ENCODE measurements at regions not wholly inside any gene's neighbourhood (a gene's known extent, or its start where the extent isn't known, plus 50 kb on each side); places are given as distances from the start of the nearest gene placed in this dataset.

DNA sequence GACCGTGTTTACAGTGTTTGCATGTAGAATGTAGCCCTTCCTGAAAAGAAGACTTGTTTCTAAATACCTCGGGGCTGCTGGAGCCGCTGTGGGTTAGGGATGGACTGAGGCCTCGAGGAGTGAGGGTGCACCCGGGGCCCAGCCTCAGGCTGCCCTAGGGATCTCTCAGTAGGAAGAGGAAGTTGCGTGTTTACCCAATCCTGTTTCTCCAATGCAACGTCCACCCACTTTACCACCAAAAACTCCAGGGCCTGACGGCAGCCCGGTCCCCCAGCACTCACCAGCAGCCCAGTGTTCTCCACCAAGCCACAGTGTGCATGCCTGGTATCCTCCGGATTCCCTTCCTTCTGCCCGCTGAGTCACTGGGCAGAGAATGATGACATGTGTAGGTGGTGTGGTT is 255.8 kb downstream of the GLI2 start:
- no peak for DNase-seq (ENCODE audit: low read depth in 2 of 2)

GRCh38 chr2:120992791-120993555 is 257.3 kb downstream of the GLI2 start:
- no peak for DNase-seq (ENCODE audit: low read depth in 2 of 2)

DNA sequence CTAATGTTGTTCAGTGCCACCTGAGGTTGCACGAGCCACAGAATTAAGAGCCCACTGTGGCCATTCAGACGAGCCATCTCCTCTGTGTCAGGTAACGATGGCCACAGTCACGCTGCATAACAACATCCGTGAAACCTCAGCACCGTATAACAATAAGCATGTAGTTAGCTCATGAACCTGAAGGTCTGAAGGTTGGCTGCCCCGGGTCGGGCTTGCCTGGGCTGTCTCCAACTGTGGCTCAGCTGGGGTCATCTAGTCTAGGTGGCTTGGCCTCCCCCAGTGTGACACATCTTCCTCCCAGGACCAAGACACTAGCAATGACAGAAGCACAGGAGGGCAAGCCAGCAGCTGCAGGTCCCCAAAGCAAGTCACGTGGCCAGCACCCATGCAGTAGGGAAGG is 258.0 kb downstream of the GLI2 start:
- no peak for DNase-seq (ENCODE audit: low read depth in 2 of 2)

DNA sequence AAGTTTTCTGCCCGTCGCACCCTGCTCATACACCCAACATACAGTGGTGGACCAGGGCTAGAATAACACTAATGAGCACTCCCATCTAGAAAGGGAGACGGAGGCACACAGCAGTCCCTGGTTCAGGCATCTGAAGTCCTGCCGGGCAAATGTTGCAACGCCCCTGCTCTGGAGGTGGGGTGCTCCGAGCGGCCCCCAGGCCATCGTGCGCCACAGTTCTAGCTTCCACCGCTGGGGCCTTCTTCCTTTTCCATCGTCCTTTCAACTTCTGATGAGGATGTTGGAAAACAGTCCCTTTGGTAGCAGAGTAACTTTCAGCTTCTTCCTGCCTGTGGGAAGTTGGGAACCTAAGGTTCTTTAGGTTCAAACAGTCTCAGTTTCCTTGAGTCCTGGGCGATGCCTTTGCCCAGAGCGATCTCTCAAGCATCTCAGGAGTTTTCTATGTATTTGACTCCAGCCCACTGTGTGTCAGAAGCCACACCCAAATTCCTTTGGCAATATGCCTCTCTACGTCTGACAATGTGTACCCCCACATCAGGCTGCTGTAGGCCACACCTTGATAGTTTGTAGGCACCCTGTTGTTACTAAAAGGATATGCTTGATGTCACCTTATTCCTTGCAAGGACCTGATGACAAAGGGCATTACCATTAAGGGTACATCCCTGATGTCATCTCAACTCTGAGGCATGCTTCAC is 258.8 kb downstream of the GLI2 start:
- DNase-seq (ENCODE audit: low read depth in 2 of 2) = no peak

- DNase-seq (ENCODE audit: low read depth in 2 of 2) = no peak
These were observed 259.5 kb downstream of the GLI2 start for GRCh38 chr2:120995152-120995551.

- no peak for DNase-seq (ENCODE audit: low read depth in 2 of 2)
These were observed 260.1 kb downstream of the GLI2 start for GRCh38 chr2:120995656-120996190.

DNA sequence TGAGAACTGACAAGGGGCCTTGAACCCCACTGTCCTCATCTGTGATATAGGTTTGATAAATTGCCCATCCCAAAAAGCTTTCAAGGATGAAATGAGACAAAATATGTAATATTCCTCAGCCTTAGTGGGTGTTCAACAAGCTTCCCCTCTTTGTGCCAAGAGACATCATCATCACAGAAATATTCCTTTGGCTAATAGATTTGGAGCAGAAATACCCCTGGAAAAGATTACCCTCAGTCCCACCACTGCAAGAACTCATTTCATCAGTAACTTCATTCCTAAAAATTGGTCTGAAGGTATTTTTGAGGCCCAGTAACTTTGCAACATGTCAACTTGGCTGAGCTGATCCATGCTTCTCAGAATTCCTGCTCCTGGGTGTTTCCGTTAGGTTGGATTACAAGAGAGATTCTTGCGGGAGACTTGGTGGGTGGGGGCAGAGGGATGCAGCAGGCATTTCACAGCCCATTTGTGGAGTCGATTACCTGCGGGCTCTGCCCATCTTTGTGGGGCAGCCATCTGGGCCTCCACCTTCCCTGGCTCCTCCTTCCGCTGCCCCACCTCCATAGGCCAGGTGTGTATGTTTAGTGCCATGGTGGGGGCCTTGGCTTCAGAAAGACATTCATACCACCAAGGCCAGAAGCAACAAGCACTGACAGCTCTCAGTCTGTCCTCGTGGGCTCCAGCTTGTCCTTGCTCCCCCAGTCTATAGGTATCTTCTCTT is 263.9 kb downstream of the GLI2 start:
- DNase-seq (ENCODE audit: low read depth in 2 of 2) = no peak

DNA sequence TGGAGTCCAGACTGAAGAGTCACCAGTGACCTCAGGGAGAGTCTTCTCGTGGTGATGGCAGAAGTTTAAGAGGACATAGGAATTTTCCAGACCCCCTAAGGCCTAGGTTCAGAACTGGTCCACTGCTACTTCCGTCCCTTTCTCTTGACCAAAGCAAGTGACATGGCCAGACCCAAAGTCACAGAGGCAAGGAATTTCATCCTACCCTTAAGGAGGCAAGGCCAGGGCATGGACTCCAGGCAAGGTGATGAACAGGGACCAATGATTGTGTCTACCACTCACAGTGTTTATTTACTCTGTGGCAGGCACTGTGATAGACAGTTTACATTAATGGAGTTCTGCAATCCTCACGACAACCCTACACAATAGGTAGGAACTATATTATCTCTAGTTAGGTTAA is 265.1 kb downstream of the GLI2 start:
- DNase-seq (ENCODE audit: low read depth in 2 of 2) = no peak

DNA sequence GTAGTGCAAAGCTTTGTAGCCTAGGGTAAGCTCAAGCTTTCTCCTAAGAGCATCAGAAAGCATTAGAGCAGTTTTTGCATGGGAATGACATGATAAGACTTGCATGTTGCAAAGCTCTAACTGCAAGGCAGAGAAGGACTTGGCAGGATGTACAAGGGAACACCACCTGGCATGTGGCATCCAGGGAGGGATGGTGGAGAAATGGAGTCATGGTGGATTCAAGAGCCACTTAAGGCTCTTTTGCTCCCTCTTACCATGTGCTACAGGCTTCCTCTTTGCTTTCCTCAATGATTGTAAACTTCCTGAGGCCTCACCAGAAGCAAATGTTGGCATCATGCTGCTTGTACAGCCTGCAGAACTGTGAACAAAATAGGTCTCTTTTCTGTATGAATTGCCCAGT is 266.0 kb downstream of the GLI2 start:
- no peak for DNase-seq (ENCODE audit: low read depth in 2 of 2)

- no peak for DNase-seq (ENCODE audit: low read depth in 2 of 2)
These were observed 266.9 kb downstream of the GLI2 start for GRCh38 chr2:121002597-121002996.

- no peak for DNase-seq (ENCODE audit: low read depth in 2 of 2)
These were observed 267.7 kb downstream of the GLI2 start for GRCh38 chr2:121003391-121003790.

DNA sequence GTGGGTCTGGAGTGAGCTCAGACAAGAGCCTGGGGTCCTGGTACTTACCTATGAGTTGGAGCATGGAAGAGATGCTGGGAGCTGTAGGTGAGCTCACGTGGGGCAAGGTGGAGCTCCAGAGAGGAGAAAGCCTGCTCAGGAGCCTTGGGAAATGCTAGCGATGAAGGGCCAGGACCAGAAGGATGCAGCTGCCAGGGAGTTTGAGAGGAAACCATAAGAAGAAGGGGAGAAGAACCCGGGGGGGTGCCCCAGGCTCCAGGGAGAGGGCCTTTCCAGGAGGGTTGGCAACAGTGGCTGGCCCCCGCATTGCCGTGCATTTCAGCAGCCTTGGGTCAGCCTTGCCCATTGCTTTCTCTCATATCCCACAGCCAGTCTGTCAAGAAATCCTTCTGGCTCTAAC is 268.7 kb downstream of the GLI2 start:
- no peak for DNase-seq (ENCODE audit: low read depth in 2 of 2)

- no peak for DNase-seq (ENCODE audit: low read depth in 2 of 2)
These were observed 269.3 kb downstream of the GLI2 start for GRCh38 chr2:121004950-121005349.

DNA sequence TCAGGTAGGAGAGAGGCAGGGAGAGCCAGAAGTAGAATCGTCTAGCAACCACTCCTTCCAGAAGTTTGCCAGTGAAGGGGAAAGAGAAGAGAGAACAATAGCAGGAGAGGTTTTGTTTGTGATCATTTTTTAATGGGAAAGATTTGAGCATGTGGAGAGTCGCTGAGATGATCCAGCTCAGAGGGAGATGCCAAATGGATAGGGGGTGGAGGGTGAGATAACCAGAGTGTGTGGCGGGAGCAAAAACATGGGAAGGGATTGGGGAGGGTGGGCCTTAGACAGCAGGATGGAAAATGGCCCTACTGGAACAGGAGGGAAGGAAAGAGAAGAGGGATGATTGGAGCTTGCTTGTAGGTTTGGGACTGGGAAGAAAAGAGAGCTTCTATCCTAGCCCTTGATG is 269.8 kb downstream of the GLI2 start:
- no peak for DNase-seq (ENCODE audit: low read depth in 2 of 2)

DNA sequence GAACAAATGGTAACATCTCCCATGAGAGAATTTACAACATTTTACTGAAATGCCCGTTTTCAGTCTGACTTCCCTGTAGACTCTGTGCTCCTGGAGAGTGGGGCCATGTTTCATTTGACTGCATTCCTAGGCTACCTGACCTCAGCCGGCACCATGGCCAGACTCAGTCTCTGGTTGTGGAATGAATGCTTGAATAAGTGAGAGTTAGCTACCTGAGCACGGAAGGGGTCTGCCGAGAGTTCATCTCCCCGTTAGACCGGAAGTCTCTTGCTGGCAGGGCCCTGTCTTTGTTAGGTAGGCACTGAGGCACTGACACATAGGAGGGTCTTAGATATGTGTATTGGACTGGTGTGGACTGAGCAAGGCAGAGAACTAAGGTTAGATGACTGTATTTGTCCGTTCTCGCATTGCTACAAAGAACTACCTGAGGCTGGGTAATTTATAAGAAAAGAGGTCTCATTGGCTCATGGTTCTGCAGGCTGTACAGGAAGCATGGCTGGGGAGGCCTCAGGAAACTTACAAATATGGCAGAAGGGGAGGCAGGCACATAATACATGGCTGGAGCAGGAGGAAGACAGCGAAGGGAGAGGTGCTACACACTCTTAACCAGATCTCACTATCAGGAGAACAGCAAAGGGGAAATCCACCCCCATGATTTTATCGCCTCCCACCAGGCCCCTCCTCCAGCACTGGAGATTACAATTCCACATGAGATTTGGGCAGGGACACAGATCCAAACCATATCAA is 271.2 kb downstream of the GLI2 start:
- DNase-seq (ENCODE audit: low read depth in 2 of 2) = no peak

DNA sequence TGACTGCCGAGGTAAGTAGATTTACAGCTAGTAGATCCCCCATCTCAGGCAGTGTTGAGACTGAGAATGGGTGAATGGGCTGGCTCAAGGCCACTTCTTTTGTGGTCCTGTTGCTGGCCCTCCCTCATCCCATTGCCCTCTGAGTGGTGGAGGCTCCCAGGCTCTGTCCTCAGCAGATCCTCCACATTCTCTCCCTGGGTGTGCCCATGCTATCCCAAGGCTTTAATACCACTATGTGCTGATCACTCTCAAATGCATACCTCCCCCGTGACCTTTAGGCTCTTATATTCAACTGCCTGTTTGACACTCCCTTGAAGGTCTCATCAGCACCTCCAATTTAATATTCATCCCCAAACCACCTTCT is 271.8 kb downstream of the GLI2 start:
- DNase-seq (ENCODE audit: low read depth in 2 of 2) = no peak

DNA sequence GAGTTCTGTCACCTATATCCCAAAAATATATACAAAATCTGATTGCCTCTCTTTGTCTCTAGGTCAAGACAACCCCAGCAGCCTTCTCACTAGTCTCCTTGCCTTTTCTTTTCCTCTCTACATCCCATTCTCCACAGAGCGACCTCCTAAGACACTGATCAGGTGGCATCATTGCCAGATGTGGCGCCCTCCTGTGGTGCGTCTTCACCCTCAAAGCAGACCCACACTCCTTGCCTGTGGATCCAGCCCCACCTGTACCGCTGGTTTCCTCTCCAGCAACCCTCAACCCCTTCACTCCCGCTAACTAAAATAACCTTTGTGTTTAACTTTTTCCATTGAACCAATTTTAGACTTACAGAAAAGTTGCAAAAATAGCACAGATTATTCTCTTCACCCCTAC is 273.3 kb downstream of the GLI2 start:
- DNase-seq (ENCODE audit: low read depth in 2 of 2) = no peak

DNA sequence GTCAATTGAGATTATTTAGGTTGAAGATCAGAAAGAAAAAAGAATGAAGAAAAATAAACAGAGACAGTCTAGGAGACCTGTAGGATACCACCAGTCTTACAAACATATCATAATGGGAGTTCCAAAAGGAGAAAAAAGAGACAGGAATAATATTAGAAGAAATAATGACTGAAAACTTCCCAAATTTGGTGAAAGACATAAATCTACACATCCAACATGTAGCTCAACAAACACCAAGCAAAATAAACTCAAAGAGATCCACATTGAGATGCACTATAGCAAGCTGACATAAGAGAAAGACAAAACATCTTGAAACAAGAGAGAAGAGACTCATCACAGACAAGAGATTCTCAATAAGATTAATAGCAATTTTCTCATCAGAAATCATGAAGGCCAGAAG is 274.0 kb downstream of the TFCP2L1 start:
- DNase-seq (ENCODE audit: low read depth in 2 of 2) = no peak

DNA sequence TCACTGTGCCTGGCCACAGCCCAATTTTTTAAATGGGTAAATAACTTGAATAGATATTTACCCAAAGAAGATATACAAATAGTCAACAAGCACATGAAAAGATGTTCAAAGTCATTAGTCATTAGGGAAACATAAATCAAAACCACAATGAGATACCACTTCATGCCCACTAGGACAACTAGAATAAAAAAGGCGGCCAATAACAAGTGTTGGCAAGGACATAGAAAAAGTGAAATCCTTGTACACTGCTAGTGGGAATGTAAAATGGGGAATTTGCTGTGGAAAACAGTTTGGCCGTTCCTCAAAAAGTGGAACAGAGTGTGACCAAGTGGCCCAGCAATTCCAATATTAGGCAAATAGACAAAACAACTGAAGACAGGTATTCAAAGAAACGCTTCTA is 270.1 kb downstream of the TFCP2L1 start:
- no peak for DNase-seq (ENCODE audit: low read depth in 2 of 2)

DNA sequence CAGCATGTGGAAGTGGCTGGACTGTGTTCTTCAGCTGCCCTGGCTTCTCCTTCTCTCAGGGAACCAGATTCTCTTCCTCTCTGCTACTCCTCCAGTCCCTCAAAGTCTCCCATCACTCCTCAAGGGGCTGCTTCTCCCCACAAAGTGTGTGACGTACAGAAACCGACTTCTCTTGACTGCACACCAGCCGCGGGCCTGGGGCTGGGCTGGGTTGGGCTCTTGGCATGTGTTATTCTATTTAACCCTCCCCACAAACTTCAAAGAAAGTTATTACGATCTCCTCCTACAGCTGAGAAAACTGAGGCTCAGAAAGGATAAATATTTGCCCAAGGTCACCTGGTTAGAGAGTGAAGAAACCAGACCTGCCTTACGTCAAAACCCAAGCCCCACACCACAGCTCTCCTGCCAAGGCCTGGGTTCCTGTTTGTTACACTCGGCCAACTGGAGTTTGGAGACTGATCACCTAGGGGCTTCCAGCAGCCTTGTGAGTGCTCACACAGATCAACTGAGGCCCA is 269.0 kb downstream of the TFCP2L1 start:
- DNase-seq (ENCODE audit: low read depth in 2 of 2) = no peak

DNA sequence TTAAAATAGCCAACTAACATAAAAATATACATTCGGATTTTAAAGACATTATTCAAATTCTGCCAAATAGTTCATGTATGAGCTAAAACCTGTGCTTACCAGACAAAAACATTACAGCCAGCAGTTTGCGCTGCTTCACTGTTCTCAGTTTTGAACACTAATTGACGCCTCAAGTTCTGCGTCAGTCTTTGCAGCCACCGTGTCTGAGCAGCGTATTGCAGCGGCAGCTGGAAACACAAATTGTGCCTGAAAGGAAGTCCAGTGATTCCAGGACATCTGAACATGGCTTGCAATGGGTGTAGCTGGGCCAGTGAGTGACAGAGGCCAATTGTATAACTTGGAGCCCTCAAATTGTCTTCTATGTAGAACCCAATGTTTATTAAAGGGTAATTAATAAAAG is 267.6 kb downstream of the TFCP2L1 start:
- no peak for DNase-seq (ENCODE audit: low read depth in 2 of 2)
